ENCODE measurements at regions not wholly inside any gene's neighbourhood (a gene's known extent, or its start where the extent isn't known, plus 50 kb on each side); places are given as distances from the start of the nearest gene placed in this dataset.

DNA sequence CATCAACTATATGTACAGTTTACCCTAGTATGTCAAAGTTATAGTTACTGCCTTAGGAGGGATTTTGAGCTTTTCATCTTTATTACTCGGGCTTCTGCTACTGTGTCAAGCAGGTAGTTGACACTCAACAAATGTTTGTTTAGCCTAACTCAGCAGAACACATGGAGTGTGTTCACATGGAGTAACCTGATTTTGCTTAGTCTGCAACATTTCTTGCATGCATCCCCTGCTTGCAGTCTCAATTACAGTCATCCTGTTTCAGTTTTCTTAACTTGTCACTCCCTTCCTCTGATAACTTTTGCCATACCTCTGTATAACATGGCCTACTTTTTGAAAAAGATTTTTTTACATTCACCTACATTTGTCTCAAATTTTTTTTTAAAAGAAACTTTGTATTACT is 135.5 kb downstream of the NMUR2 start:
- DNase-seq = peak; percentile 5

GRCh38 chr5:152264645-152265254 is 140.3 kb downstream of the NMUR2 start:
- no peak for DNase-seq

GRCh38 chr5:152262667-152263066 is 142.4 kb downstream of the NMUR2 start:
- no peak for DNase-seq

- no peak for DNase-seq
Measured at GRCh38 chr5:152260940-152261339, 144.1 kb downstream of the NMUR2 start.

DNA sequence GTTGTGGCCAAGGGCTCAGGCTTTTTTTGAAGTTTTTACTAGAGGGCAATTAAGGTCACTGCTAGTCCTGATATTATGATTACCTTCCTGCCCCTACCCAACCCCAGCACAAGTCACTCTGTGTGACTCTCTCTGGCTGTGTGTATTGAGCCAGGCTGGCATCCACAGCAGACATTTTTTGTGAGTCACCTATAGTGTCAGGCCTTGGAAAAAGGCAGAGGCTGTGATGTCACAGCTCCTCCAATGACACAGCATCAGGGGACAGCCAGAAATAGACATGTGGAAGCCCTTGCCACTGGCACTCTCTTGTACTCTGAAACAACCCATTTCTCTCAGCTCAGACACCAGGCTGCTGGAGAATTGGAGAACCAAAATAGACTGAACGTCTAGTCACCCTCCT is 145.4 kb downstream of the NMUR2 start:
- DNase-seq = no peak

- peak; percentile 26 for DNase-seq
Measured at GRCh38 chr5:152256580-152256979, 148.5 kb downstream of the NMUR2 start.

DNA sequence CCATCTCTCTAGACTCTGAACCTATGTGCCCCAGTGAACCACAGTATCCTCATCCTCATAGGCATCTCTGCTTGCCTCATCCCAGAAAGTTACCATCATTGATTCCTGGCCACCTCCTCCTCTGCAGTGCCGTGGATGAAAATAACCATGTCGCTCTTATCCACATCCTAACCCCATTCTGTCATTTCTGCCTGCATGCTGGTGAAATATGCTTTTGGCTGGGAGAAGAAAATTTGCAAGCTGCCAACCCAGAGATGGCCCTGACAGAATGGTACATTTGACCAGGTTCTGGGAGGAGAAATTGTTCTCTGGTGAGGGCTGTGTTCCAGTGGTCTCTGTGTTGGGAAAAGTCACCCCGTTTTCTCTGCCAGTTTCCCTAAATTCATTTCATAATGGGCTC is 149.7 kb downstream of the NMUR2 start:
- no peak for DNase-seq

- DNase-seq = no peak
Measured at GRCh38 chr5:152247850-152248385, 157.2 kb downstream of the NMUR2 start.

GRCh38 chr5:152246401-152246800 is 158.7 kb downstream of the NMUR2 start:
- no peak for DNase-seq

DNA sequence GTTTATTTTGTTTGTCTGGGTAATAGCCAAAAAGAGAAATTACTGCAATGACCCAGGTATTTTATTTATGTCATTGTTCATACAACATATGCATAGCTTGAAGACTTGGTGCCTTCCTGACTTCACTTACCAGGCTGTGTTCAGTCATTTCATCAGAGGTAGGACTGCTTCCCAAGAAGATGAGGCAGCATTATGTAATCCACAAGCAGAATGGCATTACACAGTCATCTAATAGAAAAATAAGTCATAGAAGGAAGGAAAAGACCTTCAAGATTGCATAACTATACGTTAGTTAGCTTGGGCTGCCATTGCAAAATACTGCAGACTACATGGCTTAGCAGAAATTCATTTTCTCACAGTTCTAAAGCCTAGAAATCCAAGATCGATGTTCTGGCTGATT is 167.5 kb downstream of the NMUR2 start:
- DNase-seq = no peak

DNA sequence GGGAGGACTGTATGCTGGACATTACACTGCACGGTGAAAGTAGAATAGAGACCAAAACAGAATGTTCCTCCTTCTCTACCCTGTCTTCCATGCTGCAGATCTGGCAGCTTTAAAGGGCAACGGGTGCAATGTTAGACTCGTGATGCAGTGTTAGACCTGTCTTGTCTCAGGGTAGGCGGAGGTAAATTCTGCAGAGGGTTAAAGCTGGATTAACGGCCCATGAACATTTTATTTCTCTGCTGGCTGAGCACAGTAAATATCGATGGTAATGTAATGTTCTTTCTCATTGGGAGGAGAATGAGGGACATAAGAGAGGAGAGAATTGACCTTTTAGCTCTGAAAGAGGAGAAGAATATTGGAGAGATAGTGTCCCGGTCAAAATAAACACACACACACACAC is 178.9 kb downstream of the NMUR2 start:
- no peak for DNase-seq

DNA sequence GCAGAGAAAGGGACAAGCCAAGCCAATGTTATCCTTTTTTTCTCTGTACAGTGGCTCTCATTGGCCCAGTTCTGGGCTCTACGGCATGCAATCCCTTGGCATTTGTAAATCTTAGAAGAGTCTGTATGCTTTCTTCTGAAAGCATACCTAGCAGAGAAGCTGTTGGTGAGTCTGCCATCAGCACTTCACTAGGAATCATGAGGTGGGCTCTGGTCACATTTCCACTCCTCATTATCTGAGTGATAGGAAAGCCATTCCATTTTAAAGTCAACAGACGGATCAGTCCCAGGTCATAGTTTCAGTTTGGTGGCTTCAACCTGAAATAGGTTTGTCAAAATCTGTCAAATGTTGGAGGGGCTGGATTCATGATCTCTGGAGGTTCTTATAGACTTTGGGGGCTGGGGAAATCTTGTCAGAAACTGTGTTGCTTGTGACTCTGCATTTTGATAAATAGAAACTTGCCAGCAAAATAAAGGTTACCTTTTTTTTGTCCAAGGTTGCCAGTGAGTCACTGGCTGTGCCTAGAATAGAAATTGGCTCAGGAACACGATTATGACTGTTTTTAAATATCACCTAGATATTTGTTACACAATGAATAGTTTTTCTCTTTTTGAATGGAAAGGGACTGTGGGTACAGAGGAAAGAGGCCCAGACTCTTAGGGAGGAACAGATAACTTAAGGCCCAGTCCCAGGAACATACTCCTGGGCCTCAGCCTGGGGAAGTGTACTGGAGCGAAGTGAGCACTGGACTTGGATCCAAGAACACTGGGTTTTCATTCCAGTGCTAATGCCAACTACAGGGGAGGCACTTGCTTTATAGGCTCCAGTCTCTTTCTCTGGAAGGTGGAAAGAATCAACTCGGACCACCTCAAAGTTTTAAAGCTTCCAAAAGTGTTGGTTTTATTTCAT is 183.1 kb downstream of the NMUR2 start:
- no peak for DNase-seq

GRCh38 chr5:152218694-152219093 is 186.4 kb downstream of the NMUR2 start:
- DNase-seq = peak; percentile 49

- no peak for DNase-seq
Measured at GRCh38 chr5:152205804-152206203, 199.3 kb downstream of the NMUR2 start.

DNA sequence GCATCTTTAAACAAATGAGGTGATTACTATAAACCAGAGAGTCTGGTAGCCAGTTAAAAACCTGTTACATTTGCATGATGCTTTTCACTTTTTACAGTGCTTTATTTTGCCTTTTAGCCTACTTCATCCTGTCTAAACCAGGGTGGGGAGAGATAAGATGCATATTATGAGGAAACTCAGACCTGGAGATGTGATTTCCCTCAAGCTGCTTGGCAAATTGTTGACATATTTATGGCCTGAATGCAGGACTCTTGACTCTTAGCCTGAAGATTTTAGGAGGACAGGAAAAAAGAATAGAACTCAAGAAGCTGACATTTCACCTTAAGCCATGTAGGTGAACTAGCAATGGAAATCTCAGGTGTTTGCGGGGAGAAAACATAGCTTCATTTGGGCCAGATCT is 202.8 kb downstream of the NMUR2 start:
- DNase-seq = no peak

DNA sequence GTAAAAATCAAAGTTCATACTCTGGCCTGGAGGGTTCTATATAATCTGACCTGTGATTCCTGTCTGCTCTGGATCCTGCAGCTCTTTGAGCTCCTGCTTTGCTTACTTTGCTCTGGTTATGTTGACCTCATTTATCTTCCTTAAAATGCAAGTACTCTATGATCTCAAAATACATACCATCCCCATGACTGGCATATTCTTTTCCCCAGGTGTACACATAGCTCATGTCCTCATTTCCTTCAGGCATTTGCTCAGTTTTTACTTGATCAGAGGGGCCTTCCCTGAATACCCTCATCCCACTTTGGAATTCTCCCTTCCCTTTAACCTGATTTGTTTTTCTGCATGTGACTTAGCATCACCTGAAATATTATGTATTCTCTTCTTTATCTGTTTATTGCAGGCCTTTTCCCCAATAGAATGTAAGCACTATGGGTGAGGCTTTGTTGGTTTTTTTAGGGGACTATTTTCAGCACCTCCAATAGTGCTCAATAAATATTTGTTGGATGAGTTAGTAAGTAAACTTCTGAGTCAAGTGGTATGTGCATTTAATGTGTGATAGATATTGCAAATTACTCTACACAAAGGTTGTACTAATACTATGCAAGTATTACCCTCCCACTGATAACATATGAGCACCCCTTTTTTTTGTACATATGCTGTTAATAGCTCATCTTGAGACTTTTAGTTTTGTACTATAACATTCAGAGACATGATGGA is 211.5 kb downstream of the NMUR2 start:
- no peak for DNase-seq

DNA sequence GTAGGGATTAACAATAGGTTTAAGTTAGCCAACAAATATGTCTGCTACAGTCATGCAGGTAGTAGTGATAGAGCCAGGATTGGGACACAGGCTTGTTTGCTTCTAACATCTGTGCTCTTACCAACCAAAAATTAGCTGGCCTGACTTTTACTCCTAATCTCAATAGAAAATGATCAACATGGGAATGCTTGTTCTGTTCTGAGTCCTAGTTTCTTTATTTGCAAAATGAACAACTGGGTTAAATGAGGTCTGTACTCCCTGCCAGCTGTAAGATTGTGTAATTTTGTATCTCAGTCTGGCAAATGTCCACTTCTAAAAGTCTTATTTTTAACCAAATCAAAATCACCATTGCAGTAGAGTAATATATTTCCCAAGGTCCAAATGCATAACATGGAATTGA is 216.8 kb downstream of the NMUR2 start:
- DNase-seq = no peak

GRCh38 chr5:152187668-152188067 is 217.4 kb downstream of the NMUR2 start:
- DNase-seq = no peak

DNA sequence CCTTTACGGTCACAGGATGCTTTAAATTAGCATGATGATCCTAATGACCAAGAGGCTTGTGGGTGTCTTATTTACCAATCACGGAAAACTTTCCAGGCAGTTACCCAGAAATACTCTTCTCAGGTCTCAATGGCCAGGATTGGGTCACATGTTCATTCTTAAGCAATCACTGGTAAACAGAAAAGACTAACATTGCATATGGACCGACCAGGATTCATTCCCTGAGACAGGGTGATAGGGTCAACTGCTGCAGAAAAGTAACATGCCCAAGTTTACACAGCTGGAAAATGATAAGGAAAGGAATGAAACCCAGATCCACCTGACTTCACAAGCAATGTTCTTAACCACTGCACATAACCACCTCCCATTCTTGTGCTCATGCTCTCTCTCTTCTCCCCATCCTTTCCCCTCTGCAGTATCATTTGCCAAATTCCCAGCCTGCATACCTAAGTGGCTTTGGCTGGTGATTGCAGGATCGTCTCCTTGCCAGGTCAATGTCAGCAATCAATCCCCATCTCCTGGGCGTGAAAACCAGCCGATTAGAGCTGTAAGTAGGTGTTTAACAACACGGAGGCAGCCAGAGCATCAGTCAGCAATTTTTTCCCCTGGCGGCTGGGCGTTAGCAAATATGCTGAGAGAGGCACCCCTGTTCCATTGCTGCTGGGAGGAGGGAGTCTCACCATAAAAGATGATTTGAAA is 219.4 kb downstream of the NMUR2 start:
- no peak for DNase-seq

DNA sequence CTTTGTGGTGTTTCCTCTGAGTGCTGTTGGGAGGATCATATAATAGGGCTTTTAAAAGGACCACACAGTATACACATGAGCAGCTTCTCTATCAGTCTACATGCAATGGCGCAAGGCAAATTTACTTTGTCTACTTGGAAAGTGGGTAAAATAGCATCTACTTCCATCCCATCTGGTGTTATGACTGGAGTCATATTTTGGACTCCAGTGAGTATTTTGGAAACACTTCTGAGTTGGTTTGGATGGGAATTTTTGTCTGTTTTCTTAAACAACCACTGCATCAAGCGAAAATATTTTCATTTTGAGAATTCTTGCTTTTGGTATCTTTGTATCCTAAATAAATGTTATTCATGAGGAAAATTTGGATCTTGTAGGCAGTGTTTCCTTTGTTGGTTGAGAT is 220.8 kb downstream of the NMUR2 start:
- no peak for DNase-seq

DNA sequence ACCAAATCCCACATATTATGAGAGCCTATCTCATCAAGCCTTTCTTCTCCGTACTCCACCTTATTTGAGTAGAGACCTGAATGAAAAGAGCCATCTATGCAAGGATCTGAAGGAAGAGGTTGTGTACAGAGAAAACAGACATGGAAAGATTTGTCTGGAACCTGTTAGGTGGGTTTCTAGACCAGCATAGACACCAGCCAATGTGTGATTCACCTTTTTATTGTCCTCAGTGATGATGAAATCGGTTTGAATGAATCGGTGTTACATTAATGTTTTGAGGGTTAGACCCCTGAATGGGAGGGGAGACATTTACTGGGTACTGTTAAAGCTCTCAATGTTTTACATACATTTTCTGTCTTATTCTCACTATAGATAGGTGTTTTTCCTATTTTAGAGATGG is 223.6 kb downstream of the NMUR2 start:
- no peak for DNase-seq

DNA sequence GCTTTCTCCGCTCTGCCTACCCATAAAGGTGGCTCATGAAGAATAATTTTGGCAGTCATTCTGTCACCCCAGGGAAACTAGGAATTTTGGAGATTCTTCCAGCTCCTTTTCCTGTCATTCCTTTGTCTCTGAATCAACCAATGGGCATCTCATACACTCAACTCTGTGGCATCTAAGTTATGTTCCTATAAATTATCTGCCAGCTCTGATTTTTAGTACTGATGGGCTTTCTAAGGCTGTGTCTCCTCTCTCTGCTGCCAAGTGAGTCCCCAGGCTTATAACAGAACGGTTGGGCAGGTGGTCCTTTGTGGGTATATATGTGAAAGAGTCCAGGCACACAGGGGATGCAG is 226.8 kb downstream of the NMUR2 start:
- no peak for DNase-seq
